ENCODE measurements at regions not wholly inside any gene's neighbourhood (a gene's known extent, or its start where the extent isn't known, plus 50 kb on each side); places are given as distances from the start of the nearest gene placed in this dataset.

DNA sequence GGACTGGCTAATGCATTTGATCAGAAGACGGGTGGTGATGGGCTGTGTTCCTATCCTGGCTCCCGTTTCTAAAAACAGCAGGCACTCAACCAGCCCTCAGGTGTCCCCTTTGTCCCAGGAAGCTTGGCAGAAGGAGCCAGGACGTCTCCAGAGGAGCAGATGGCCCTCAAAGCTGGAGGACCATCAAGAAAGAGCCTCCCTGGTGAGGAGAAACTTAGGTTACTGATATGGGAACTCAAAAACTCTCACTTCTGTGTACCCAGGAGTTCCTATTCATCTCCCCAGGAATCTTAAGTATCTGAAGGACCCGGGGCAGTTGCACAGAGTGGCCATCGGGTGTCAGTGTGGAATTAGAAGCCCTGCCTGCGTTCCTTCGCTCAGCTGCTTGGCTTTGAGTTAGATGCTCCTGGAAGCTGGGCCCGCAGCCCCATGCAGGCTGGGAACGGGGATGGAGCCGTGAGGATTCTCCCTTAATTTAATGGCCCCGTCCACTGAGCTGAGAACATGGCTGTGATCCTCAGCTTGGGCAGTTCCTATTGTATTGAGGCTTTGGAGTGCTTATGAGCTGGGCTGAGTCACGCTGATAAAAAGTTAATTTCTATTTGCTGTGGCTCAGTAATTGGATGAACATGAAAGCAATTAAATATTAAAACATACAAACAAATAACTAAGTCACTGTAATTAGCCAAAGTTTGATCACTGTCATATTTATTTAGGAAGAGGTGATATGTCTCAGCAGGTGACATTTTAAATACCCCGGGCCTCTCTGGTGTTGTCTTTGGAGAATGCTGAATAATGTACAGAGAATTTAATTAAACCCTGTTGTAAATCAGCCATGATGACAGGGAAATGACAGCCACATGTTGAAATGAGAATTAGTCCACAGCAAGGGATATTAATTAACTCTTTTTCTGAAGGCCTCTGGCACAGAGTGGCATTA, 402.1 kb downstream of the SEC14L1 start:
- TF ChIP-seq TAF1 (IDR thresholded peaks at IDR 0.05; ENCODE audit: low read depth, low read length) (no peak), POLR2AphosphoS5 (IDR thresholded peaks at IDR 0.05; ENCODE audit: low read depth, low read length) (no peak), POLR2A (IDR thresholded peaks at IDR 0.05; ENCODE audit: low read depth, low read length) (no peak)
